Glutamatergic neuron (in vitro differentiated cells): ENCODE measurements at regions not wholly inside any gene's neighbourhood (a gene's known extent, or its start where the extent isn't known, plus 50 kb on each side); places are given as distances from the start of the nearest gene placed in this dataset.

Experiments
- DNase-seq: peaks from one replicate; pipeline ENCODE4 v3.0.0; 2022
- H3K27ac Mint-ChIP-seq: one replicate; pipeline ENCODE4 v1.8.0; 2020; ENCODE audit warnings: mild to moderate bottlenecking, mixed read lengths, inconsistent platforms; ENCODE audit not compliant: unreplicated experiment
- H3K27me3 Mint-ChIP-seq: one replicate; pipeline ENCODE4 v1.8.0; 2020; ENCODE audit warnings: mild to moderate bottlenecking, moderate library complexity, mixed read lengths, inconsistent platforms; ENCODE audit not compliant: unreplicated experiment
- H3K36me3 Mint-ChIP-seq: one replicate; pipeline ENCODE4 v1.8.0; 2020; ENCODE audit warnings: mild to moderate bottlenecking, mixed read lengths, inconsistent platforms; ENCODE audit not compliant: unreplicated experiment
- H3K4me1 Mint-ChIP-seq: one replicate; pipeline ENCODE4 v1.8.0; 2020; ENCODE audit warnings: mild to moderate bottlenecking, low read depth, mixed read lengths, inconsistent platforms; ENCODE audit not compliant: unreplicated experiment
- H3K4me3 Mint-ChIP-seq: one replicate; pipeline ENCODE4 v1.8.0; 2020; ENCODE audit warnings: mild to moderate bottlenecking, mixed read lengths, inconsistent platforms; ENCODE audit not compliant: unreplicated experiment
- H3K9me3 Mint-ChIP-seq: one replicate; pipeline ENCODE4 v1.8.0; 2020; ENCODE audit warnings: mild to moderate bottlenecking, moderate library complexity, mixed read lengths, inconsistent platforms; ENCODE audit not compliant: unreplicated experiment
- TF ChIP-seq, protein P1 (sequence below): fragments of 200-600 bp; sonication (generic); IDR thresholded peaks from one replicate; pipeline ENCODE4 v1.5.0; 2021; ENCODE audit not compliant: partially characterized antibody, unreplicated experiment

- TF ChIP-seq, protein P1, sequence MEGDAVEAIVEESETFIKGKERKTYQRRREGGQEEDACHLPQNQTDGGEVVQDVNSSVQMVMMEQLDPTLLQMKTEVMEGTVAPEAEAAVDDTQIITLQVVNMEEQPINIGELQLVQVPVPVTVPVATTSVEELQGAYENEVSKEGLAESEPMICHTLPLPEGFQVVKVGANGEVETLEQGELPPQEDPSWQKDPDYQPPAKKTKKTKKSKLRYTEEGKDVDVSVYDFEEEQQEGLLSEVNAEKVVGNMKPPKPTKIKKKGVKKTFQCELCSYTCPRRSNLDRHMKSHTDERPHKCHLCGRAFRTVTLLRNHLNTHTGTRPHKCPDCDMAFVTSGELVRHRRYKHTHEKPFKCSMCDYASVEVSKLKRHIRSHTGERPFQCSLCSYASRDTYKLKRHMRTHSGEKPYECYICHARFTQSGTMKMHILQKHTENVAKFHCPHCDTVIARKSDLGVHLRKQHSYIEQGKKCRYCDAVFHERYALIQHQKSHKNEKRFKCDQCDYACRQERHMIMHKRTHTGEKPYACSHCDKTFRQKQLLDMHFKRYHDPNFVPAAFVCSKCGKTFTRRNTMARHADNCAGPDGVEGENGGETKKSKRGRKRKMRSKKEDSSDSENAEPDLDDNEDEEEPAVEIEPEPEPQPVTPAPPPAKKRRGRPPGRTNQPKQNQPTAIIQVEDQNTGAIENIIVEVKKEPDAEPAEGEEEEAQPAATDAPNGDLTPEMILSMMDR, result no peak
- Mint-ChIP-seq H3K36me3 (peaks cover 5% of the 10 kb centered on the region), H3K27ac (peak overlapping the region; percentile 75), H3K4me3 (peak overlapping the region; percentile 72), H3K9me3 (peaks cover 2% of the 10 kb centered on the region), H3K27me3 (peaks cover 2% of the 10 kb centered on the region), H3K4me1 (peaks cover 38% of the 10 kb centered on the region)
- peak; percentile 66 for DNase-seq
These were observed 92.8 kb upstream of the UBE2E1 start for GRCh38 chr3:23712656-23713559.

- Mint-ChIP-seq H3K4me1 (peaks cover 38% of the 10 kb centered on the region), H3K9me3 (peaks cover 3% of the 10 kb centered on the region), H3K36me3 (peaks cover 5% of the 10 kb centered on the region), H3K27ac (peak overlapping the region; percentile 75), H3K4me3 (no peak overlapping the region), H3K27me3 (peaks cover 2% of the 10 kb centered on the region)
- TF ChIP-seq, protein P1, result no peak
- no peak for DNase-seq
These were observed 92.1 kb upstream of the UBE2E1 start for GRCh38 chr3:23713641-23714040.

DNA sequence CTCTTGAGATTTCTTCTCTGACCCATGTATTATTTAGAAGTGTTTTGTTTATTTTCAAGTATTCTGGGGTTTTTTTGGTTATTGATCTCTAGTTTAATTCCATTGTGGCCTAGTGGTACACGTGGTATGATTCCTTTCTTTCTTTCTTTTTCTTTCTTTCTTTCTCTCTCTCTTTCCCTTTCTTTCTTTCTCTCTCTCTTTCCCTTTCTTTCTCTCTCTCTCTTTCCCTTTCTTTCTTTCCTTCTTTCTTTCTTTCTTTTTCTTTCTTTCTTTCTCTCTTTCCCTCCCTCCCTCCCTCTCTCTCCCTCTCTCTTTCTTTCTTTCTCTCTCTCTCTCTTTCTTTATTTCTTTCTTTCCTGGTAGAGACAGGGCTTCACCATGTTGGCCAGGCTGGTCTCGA lies 85.7 kb upstream of the UBE2E1 start:
- TF ChIP-seq, protein P1, result no peak
- H3K4me3 Mint-ChIP-seq, result no peak overlapping the region
- H3K27ac Mint-ChIP-seq, result no peak overlapping the region
- H3K4me1 Mint-ChIP-seq, result peaks cover 2% of the 10 kb centered on the region
- H3K9me3 Mint-ChIP-seq, result peaks cover 1% of the 10 kb centered on the region
- peaks cover 5% of the 10 kb centered on the region for H3K36me3 Mint-ChIP-seq
- H3K27me3 Mint-ChIP-seq, result peaks cover 2% of the 10 kb centered on the region
- DNase-seq, result no peak

DNA sequence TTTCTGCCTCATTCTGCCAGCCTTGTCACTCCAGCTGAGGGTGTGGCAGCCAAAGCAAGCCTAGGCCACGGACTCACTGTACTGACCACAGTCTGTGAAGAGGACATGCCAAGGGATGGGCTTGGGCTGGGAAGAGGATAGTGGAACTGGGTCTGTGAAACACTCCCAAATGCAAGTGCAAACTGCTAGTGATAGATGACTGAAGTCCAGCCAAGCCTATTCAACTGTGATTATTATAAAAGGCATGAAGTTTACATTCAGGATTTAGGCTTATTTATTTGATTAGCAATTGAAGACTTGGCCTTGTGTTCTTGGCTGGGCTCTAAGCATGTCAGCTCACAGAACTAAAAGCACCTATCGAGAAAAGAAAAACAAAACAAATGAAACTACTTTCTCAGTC lies 84.9 kb upstream of the UBE2E1 start:
- peaks cover 2% of the 10 kb centered on the region for H3K27me3 Mint-ChIP-seq
- TF ChIP-seq, protein P1, result no peak
- no peak overlapping the region for H3K4me3 Mint-ChIP-seq
- peaks cover 3% of the 10 kb centered on the region for H3K36me3 Mint-ChIP-seq
- H3K4me1 Mint-ChIP-seq, result peaks cover 2% of the 10 kb centered on the region
- H3K9me3 Mint-ChIP-seq, result peaks cover 1% of the 10 kb centered on the region
- no peak overlapping the region for H3K27ac Mint-ChIP-seq
- no peak for DNase-seq

- TF ChIP-seq, protein P1, result no peak
These were observed 82.6 kb upstream of the UBE2E1 start for GRCh38 chr3:23723141-23723540.

More at GRCh38 chr3:23723141-23723540, 82.6 kb upstream of the UBE2E1 start:
- Mint-ChIP-seq H3K27ac (no peak overlapping the region), H3K4me1 (peaks cover 2% of the 10 kb centered on the region), H3K4me3 (no peak overlapping the region), H3K36me3 (no peaks in the 10 kb centered on the region), H3K27me3 (peaks cover 2% of the 10 kb centered on the region), H3K9me3 (peaks cover 1% of the 10 kb centered on the region)
- DNase-seq, result no peak
